Retinal pigment epithelial cell (primary cell): ENCODE measurements at regions not wholly inside any gene's neighbourhood (a gene's known extent, or its start where the extent isn't known, plus 50 kb on each side); places are given as distances from the start of the nearest gene placed in this dataset.
A peak's percentile ranks its signal among the peaks of the same experiment; 100 is the strongest.

ENCODE experiments used
- DNase-seq: peaks from one replicate; pipeline ENCODE4 v3.0.0-alpha.2; 2010; ENCODE audit warnings: low read depth
- H3K4me3 ChIP-seq: 2 replicates; pipeline ENCODE4 v1.5.1; 2011; ENCODE audit warnings: mild to moderate bottlenecking, low read length, control low read depth, moderate library complexity
- TF ChIP-seq, protein P1 (sequence below): conservative IDR thresholded peaks from 2 replicates; pipeline ENCODE4 v1.5.1; 2011; ENCODE audit warnings: low read depth, low read length, control low read depth, inconsistent platforms

DNA sequence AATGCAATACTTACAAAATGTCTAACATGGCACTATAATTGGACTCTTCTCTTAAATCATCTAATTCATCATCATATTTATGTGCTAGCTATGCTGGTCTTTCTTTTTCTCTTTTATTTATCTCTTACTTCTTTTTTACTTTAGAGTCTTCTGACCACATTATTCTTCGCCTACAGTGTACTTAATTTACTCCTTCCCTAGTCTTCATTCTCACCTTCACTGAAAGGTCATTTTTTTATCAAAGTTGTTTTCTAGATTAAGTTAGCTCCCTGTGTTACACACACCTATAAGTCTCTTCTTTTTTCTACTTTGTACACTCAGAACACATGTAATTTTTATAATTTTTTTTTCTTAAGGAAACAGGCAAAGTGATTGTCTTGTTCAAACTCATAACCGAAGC, 1351.2 kb downstream of the FSCB start:
- no peak overlapping the region for H3K4me3 ChIP-seq
- no peak for DNase-seq

DNA sequence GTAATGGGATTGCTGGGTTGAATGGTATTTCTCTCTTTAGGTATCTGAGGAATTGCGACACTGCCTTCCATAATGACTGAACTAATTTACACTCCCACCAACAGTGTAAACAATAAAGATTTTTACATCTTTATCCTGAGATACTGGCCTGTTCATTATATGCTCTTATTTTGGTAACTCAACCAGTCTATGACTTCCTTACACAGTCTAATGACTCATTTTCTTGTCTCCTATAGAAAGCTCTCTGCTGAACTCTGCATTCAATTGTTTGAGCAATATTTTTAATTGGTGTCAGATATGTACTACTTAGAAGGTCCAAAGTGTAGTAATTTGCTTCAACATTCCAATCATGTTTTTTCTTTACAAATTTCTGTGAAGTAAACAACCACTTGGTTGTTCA, 1351.8 kb downstream of the FSCB start:
- no peak overlapping the region for H3K4me3 ChIP-seq
- peak; percentile 16 for DNase-seq
- TF ChIP-seq, protein P1, sequence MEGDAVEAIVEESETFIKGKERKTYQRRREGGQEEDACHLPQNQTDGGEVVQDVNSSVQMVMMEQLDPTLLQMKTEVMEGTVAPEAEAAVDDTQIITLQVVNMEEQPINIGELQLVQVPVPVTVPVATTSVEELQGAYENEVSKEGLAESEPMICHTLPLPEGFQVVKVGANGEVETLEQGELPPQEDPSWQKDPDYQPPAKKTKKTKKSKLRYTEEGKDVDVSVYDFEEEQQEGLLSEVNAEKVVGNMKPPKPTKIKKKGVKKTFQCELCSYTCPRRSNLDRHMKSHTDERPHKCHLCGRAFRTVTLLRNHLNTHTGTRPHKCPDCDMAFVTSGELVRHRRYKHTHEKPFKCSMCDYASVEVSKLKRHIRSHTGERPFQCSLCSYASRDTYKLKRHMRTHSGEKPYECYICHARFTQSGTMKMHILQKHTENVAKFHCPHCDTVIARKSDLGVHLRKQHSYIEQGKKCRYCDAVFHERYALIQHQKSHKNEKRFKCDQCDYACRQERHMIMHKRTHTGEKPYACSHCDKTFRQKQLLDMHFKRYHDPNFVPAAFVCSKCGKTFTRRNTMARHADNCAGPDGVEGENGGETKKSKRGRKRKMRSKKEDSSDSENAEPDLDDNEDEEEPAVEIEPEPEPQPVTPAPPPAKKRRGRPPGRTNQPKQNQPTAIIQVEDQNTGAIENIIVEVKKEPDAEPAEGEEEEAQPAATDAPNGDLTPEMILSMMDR: no peak

More for the DNA sequence above, 1351.2 kb downstream of the FSCB start:
- TF ChIP-seq, protein P1: no peak

DNA sequence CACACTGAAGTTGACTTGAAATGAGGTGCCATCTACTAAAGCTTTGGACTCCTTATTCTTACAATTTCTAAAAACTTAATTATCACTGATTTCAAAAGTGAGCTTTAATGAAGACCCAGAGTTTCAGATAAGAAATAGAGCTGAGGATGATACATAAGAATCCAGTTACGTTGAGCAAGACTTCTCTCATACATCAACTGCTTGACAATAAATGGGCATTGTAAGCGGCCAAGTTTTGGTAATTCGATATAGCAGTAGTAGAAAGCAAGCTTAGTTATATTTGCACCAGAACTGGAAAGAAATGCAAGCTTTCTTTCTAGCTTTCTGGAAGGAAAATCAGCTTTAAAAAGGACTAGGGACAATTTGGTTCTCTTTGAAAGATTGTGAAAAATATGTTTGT, 1359.6 kb downstream of the FSCB start:
- TF ChIP-seq, protein P1: no peak
- H3K4me3 ChIP-seq: no peak overlapping the region
- DNase-seq: no peak

DNA sequence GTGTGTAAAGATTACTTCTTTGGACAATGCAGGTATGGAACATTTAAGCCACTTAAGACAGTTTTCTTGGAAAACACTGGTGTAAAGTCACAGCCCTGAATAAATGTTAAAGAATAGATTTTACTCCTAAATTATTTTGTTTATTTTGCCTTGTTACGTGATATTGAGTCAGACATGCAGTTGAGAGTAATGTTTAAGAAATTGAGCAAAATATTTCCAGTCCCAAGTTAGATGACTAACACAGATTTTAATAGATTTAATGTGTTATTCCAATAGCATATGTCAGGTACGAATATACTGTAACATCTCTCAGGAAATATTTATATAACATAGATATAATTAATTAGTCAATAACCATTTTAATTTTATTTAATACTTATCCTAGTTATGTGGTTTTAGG, 1361.7 kb downstream of the FSCB start:
- no peak for DNase-seq
- no peak overlapping the region for H3K4me3 ChIP-seq
- TF ChIP-seq, protein P1: no peak

DNA sequence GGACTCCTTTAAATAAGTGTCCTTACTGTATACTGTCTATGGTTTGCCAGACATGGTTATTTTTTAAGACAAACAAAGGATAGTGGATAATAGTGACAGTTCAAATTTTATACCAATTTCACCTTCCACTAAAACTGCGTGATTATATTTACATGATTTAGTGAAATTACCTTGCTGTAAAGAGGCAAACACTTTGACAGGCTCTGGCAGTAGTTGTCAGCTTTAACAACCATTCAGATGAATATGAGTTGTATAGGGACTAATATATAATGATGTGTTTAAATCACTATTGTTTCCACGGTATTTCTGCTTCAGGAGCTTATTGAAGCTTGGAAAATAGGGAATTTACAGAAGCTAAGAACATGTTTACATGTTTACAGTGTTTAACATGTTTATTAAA, 1364.0 kb downstream of the FSCB start:
- no peak for DNase-seq
- TF ChIP-seq, protein P1: no peak
- H3K4me3 ChIP-seq: no peak overlapping the region

DNA sequence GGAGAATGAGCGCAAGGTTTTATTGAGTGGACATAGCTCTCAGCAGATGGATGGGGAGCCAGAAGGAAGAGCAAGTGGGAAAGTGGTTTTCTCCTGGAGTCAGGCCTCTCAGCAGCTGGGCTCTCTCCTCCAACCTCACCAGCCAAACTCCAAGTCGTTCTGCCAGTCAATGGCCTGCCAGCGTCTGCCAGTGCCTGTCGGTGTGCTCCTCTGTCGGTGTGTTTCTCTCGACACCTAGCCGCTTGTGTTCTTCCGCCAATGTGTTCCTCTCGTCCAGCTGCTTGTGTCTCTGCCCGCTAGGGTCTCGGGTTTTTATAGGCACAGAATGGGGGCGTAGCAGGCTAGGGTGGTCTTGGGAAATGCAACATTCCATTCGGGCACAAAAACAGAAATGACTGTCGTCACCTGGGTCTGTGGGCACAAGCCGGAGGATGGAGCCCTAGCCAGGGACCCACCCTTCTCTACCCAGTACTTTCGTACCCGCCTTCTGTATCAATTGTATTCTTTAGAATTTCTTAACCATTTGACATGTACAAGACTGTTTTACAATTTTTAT, 1365.4 kb downstream of the FSCB start:
- no peak overlapping the region for H3K4me3 ChIP-seq
- no peak for DNase-seq
- TF ChIP-seq, protein P1: no peak

DNA sequence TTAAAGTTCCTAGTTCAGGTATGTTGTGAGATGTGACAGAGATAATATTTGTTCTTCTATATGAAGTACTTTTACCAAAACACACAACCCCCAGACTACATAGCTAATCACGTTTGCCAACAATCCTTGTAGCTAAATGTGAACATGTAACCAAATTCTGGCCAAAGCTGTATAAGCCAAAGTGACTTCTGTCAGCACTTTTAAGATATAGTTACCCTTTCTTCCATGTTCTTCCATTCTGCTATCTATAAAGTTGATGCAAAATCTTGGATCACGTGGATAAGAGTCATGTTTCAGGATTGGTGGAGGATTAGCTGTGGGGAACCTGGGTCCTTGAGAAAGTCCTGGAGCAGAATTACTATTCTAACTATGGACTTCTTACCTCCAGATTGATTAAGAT, 1366.6 kb downstream of the FSCB start:
- no peak overlapping the region for H3K4me3 ChIP-seq
- TF ChIP-seq, protein P1: no peak
- DNase-seq: no peak
